ENCODE measurements at regions not wholly inside any gene's neighbourhood (a gene's known extent, or its start where the extent isn't known, plus 50 kb on each side); places are given as distances from the start of the nearest gene placed in this dataset.
A peak's percentile ranks its signal among the peaks of the same experiment; 100 is the strongest.

DNA sequence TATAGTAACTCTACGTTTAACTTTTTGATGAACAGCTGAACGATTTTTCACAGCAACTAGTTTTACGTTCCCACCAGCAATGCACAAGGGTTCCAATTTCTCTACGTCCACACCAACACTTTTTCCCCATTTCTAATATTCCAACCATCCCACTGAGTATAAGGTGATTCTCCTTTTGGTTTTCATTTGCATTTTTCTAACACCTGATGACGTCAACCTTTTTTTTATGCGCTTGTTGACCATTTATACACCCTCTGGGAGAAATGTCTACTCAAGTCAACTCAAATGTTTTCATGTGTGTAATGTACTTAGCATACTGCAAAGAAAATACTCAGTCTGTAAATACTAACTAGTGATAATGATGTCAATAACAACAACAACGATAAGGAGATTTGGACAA, 177.2 kb upstream of the TENM3 start:
- no peak for DNase-seq (ENCODE audit: low read depth in 4 of 4, low spot score in 3 of 4)

- no peak for DNase-seq (ENCODE audit: low read depth in 4 of 4, low spot score in 3 of 4)
These were observed 175.4 kb upstream of the TENM3 start for GRCh38 chr4:182067828-182068227.

DNA sequence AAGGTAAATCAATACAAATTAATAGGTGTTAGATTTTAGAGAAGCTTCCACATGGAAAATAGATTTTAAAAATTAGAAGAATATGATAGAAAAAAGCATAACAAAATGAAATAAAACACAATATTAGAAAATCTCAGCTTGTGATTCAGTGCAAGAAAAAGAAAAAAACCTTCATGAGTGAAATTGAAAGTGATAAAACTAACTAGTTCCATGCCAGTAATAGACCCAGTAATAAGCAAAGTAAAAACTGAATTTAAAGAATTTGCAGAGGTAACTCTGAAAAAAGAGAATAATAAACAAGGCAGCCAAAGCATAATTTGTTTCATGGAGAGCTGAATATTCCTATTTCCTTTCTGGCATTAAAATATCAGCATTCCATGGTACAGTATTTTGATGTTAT, 174.3 kb upstream of the TENM3 start:
- no peak for DNase-seq (ENCODE audit: low read depth in 4 of 4, low spot score in 3 of 4)

DNA sequence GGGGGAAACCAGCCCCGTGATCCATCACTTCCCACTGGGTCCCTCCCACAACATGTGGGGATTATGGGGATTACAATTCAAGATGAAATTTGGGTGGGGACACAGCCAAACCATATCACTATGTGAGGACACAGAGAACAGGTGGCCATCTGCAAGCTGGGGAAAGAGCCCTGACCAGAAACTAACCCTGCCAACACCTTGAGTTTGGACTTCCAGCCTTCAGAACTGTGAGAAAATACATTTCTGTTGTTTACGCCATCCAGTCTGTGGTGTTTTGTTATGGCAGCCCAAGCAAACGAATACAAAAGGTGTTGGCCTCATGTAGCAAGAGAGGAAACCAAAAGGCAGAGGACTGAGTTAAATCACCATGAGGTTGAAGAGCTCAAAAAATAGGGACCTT, 169.9 kb upstream of the TENM3 start:
- no peak for DNase-seq (ENCODE audit: low read depth in 4 of 4, low spot score in 3 of 4)

DNA sequence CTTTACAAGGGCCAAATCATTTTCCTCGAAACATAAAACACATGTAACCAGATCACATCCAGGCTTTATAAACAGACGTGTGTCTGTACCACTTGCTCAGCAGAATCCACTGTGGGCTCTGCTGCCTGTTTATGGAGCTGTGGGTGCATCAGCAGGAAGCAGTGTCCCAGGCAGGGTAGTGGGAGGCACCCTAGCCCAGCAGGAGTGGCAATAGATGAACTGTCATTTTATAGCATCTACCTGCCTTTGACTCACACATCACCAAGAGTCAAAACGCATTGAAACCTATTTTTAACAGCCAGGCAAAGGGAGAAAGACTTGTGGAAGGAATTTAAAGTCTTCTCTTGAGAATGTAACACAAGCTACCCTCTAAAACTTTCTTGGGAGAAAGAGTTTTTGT, 169.1 kb upstream of the TENM3 start:
- DNase-seq (ENCODE audit: low read depth in 4 of 4, low spot score in 3 of 4) = no peak

DNA sequence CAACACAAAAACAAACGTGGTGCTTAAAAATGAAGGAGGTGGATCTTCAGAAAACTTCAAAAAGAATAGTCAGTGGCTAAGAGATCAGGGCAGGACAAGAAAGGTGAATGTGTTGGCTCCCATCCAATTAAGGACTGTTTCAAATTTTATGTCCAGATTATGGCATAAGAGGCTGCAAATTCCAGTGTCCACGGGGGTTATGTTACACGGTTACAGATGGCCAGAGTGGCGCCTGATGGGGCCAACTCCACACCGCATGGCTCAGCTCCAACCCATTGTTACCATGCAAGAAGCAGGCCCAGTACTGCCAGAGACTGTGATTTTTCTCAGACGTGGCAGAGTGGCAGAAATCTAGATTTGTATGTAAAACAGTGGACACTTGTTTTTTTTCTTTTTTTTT, 168.4 kb upstream of the TENM3 start:
- DNase-seq (ENCODE audit: low read depth in 4 of 4, low spot score in 3 of 4) = no peak

- DNase-seq (ENCODE audit: low read depth in 4 of 4, low spot score in 3 of 4) = no peak
These were observed 160.3 kb upstream of the TENM3 start for GRCh38 chr4:182082910-182083309.

GRCh38 chr4:182083671-182084410, 159.4 kb upstream of the TENM3 start:
- DNase-seq (ENCODE audit: low read depth in 4 of 4, low spot score in 3 of 4) = no peak

DNA sequence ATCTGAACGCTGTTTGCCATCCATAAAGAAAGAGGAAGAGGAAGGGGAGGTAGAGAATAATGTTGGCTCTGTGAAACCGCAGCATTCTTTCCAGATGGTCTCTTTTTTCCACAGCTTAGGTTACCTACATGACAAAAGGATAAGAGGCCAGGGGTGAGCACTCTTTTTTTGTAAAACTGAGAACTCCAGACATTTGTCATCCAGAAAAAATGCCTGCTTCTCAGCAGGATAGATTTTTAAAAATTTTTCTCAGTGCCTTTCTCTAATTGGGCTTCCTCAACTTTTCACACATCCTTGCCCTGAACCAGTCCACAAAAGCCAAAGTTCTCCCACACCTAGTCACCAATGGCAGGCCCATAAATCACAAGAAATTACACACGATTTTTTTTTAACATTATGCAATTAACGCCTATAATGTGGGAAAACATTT, 158.1 kb upstream of the TENM3 start:
- no peak for DNase-seq (ENCODE audit: low read depth in 4 of 4, low spot score in 3 of 4)

DNA sequence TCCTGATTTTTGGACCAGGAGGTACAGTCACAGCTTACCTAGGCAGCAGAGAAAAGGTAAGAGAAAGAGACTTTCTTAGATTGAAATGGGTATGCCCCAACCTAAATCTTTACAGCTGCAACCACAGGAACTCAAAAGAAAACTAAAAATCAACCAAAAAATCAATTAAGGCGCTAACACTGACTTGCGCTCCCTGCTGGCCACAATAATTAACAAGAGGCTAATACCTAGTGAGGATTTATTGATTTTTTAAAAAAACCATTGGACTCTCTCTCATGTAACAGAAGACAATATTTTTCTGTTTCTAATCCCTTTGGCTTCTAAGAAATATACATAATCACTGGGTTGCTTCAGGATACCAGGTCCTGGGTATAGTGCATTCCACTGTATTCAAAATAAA, 153.9 kb upstream of the TENM3 start:
- no peak for DNase-seq (ENCODE audit: low read depth in 4 of 4, low spot score in 3 of 4)

GRCh38 chr4:182090186-182090585, 153.0 kb upstream of the TENM3 start:
- no peak for DNase-seq (ENCODE audit: low read depth in 4 of 4, low spot score in 3 of 4)

GRCh38 chr4:182091128-182091527, 152.1 kb upstream of the TENM3 start:
- no peak for DNase-seq (ENCODE audit: low read depth in 4 of 4, low spot score in 3 of 4)

- no peak for DNase-seq (ENCODE audit: low read depth in 4 of 4, low spot score in 3 of 4)
These were observed 149.8 kb upstream of the TENM3 start for GRCh38 chr4:182093431-182093831.

DNA sequence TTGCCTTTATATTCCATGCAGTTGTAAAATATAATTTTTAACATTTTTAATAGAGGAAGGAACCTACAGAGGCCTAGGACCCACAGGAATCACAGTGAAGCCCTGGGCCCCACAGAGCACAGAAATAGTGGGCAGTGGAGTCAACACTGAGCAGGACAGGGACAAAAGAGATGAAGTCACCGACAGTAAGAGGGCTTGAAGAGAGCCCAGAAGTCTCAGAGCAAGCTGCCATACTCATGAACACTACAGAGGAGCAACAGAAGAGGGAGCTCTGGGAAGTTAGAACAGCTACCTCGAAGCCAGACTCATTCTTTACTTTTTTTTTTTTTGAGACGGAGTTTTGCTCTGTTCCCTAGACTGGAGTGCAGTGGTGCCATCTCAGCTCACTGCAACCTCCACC, 149.3 kb upstream of the TENM3 start:
- DNase-seq (ENCODE audit: low read depth in 4 of 4, low spot score in 3 of 4) = no peak

- no peak for DNase-seq (ENCODE audit: low read depth in 4 of 4, low spot score in 3 of 4)
These were observed 141.6 kb upstream of the TENM3 start for GRCh38 chr4:182101618-182102017.

- no peak for DNase-seq (ENCODE audit: low read depth in 4 of 4, low spot score in 3 of 4)
These were observed 140.6 kb upstream of the TENM3 start for GRCh38 chr4:182102576-182102975.

GRCh38 chr4:182103614-182104319, 139.4 kb upstream of the TENM3 start:
- no peak for DNase-seq (ENCODE audit: low read depth in 4 of 4, low spot score in 3 of 4)

GRCh38 chr4:182105416-182105815, 137.8 kb upstream of the TENM3 start:
- DNase-seq (ENCODE audit: low read depth in 4 of 4, low spot score in 3 of 4) = no peak

GRCh38 chr4:182107931-182108330, 135.3 kb upstream of the TENM3 start:
- DNase-seq (ENCODE audit: low read depth in 4 of 4, low spot score in 3 of 4) = no peak

DNA sequence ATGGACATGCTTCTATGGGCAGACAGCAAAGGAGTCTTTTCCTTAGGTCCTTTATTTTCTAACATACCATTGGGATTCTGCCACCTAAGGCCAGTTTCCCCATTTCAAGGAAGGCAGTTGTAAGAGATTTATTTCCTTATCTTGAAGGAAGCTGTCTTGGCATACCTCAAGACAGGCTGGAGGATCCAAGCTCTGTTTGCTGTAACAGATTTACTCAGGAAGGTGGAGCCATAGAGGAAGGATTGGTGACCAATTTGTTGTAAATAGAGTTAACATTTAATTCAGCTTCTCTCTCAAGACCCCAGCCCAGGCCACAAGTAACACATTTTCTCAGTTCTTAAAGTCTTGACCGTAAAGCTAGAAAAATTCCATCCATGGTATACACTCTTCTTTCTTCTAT, 131.6 kb upstream of the TENM3 start:
- DNase-seq (ENCODE audit: low read depth in 4 of 4, low spot score in 3 of 4) = peak in 1 of 4 donors; percentile 7

GRCh38 chr4:182113779-182114178, 129.4 kb upstream of the TENM3 start:
- no peak for DNase-seq (ENCODE audit: low read depth in 4 of 4, low spot score in 3 of 4)

- DNase-seq (ENCODE audit: low read depth in 4 of 4, low spot score in 3 of 4) = no peak
These were observed 118.8 kb upstream of the TENM3 start for GRCh38 chr4:182124359-182124758.
